HCT116 (cell line): ENCODE measurements at regions not wholly inside any gene's neighbourhood (a gene's known extent, or its start where the extent isn't known, plus 50 kb on each side); places are given as distances from the start of the nearest gene placed in this dataset.

Source experiments
- CTCF ChIP-seq, 3 experiments: fragments of 200-600 bp in 1 of 3; sonication (generic) in 1 of 3; IDR thresholded peaks in 2 of 3; conservative IDR thresholded peaks in 1 of 3; 2 replicates each; pipeline ENCODE4 v1.5.1; 2012 to 2017; ENCODE audit warnings: low read depth in 2 of 3, low read length in 2 of 3, antibody characterized with exemption in 1 of 3, borderline replicate concordance in 1 of 3, control low read depth in 1 of 3, mild to moderate bottlenecking in 1 of 3, mixed read lengths in 1 of 3, mixed run types in 1 of 3, moderate library complexity in 1 of 3; ENCODE audit not compliant: insufficient read depth in 1 of 3
- EZH2phosphoT487 ChIP-seq: fragments of 200-600 bp; IDR thresholded peaks from 2 replicates; pipeline ENCODE4 v1.6.1; 2018; ENCODE audit warnings: antibody characterized with exemption, borderline replicate concordance
- MAX ChIP-seq: IDR thresholded peaks from 2 replicates; pipeline ENCODE4 v1.6.1; 2012
- SIN3A ChIP-seq: IDR thresholded peaks from 2 replicates; pipeline ENCODE4 v1.6.1; 2012; ENCODE audit warnings: low read depth
- TF ChIP-seq, protein P1 (sequence below): IDR thresholded peaks from 2 replicates; pipeline ENCODE4 v1.6.1; 2012; ENCODE audit warnings: low read depth

DNA sequence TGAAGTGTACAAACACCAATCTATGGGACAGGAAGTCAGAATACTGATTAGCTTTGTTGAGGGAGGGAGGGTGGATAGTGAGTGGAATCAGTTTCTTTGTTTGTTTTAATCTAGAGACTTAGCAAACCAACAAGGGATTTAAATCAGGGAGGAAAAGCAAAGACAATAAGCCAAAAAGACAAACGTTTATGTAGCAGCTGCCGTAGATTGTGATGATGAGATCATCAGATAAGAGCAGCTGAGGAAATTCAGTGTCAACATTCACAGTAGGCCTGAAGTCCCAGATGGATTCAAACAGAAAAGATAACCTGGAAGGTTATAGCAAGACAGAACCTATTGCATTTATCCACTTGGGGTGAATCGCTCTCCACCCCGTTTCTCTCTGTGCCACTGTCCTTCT lies 104.9 kb upstream of the SYNDIG1 start:
- TF ChIP-seq CTCF (IDR thresholded peaks at IDR 0.05 in 2 of 3, conservative IDR thresholded peaks at IDR 0.05 in 1 of 3; ENCODE audit: borderline replicate concordance in 1 of 3, insufficient read depth in 1 of 3, low read depth in 2 of 3, low read length in 2 of 3) = no peak
- no peak for TF ChIP-seq EZH2phosphoT487
- TF ChIP-seq MAX = no peak
- TF ChIP-seq, protein P1, sequence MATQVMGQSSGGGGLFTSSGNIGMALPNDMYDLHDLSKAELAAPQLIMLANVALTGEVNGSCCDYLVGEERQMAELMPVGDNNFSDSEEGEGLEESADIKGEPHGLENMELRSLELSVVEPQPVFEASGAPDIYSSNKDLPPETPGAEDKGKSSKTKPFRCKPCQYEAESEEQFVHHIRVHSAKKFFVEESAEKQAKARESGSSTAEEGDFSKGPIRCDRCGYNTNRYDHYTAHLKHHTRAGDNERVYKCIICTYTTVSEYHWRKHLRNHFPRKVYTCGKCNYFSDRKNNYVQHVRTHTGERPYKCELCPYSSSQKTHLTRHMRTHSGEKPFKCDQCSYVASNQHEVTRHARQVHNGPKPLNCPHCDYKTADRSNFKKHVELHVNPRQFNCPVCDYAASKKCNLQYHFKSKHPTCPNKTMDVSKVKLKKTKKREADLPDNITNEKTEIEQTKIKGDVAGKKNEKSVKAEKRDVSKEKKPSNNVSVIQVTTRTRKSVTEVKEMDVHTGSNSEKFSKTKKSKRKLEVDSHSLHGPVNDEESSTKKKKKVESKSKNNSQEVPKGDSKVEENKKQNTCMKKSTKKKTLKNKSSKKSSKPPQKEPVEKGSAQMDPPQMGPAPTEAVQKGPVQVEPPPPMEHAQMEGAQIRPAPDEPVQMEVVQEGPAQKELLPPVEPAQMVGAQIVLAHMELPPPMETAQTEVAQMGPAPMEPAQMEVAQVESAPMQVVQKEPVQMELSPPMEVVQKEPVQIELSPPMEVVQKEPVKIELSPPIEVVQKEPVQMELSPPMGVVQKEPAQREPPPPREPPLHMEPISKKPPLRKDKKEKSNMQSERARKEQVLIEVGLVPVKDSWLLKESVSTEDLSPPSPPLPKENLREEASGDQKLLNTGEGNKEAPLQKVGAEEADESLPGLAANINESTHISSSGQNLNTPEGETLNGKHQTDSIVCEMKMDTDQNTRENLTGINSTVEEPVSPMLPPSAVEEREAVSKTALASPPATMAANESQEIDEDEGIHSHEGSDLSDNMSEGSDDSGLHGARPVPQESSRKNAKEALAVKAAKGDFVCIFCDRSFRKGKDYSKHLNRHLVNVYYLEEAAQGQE = no peak
- TF ChIP-seq SIN3A = no peak
